Stimulated activated CD8-positive, alpha-beta memory T cell treated with anti-CD3 and anti-CD28 coated beads, Interleukin-4, amount 100 ng/mL, for 4 hours (primary cell): ENCODE measurements at regions not wholly inside any gene's neighbourhood (a gene's known extent, or its start where the extent isn't known, plus 50 kb on each side); places are given as distances from the start of the nearest gene placed in this dataset.

Source experiments
- DNase-seq, 2 donors: peaks; one replicate each; pipeline ENCODE4 v3.0.0-alpha.2; 2020; ENCODE audit warnings: low read depth in 2 of 2, low spot score in 1 of 2

DNA sequence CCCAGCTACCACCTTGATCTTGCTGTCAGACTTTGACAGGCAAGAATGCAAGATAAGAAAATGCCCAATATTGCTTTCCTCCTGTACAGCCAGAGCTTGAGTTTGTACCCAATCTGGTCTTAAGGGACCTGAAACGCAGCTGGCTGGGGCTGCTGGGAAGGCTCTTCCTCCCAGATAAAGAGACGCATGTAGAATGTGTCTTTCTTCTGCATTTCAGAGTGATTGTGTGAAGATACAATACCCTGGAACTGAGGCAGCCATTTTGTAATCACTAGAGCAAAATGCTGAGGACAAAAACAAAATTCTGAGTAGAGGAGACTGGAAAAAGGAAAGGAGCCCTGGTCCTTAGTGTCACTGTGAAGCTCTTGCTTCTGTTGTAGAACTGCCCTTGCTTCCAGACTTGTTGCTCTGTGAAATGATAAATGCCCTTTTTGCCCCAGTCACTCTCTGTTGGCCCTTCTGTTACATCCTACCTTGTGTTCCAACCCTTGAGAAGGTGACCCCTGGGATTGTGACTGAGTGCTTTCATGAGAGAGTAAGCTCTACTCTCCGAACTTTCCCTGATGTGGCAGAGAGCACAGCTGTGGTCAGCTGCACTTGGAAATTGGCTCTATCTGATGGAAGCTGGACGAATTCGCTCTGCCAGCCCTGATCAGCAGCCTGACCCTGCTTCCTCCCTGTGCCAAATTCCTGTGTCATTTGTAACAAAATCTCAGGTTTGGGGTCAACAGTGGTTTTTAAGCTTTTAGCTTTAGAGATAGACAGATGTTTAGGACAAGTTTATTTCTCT lies 137.4 kb upstream of the RBMS1 start:
- no peak for DNase-seq

DNA sequence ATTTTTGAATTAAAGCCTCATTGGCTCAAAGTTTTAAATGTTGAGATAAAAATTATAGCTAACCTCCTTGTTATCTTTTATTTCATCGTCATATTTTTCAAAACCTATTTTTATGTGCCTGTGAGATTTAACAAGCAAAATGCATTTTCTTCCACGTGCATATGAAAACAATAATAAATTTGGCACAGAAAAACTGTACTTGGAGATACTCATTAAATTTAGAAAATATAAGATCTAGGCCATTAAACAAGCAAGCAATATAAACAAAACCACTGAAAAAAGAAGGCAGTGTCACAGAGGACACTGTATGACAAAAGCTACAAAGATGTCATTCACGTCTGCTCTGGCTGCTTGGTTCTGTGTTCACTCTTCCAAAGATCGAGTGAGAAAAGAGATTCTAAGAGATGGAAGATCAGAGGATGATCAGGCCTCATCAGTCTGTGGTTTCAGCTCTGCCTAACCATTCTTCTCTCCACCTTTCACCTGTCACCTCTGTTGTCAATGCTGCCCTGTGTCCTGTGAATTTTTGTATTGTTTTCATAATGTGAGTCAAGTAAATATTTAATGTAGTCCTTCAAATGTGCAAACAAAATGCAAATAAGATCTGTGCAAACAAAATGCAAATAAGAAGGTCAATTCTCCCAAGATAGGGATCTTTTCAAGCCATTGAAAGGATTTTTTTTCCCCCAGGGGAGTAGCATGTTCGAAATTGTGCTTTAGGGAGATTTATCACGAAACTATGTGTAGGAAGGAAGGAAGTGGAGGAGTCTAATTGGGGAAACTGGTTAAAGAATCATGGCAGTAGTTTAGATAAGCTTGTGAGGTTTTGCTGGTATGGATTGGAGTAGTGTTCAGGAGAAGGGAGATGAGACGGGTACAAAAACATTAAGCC lies 138.7 kb upstream of the RBMS1 start:
- no peak for DNase-seq

DNA sequence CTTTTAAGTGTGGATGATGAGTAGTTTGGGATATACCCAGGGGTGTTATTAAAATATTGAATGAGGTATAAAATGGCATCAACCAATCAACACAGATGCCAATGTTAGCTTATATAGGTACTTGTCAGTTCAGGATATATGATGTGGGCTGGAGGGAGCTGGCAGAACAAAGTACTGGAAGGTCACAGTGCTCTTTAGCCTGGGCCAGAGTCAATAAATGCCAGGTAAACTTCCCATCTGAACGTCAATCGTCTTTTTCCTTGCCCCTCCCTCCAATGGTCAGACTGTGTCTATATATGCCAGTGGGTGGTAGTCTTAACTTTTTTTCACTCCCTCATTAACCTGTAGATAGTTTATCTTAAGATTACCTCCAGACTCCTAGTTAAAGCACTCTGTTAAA lies 140.8 kb upstream of the RBMS1 start:
- no peak for DNase-seq

DNA sequence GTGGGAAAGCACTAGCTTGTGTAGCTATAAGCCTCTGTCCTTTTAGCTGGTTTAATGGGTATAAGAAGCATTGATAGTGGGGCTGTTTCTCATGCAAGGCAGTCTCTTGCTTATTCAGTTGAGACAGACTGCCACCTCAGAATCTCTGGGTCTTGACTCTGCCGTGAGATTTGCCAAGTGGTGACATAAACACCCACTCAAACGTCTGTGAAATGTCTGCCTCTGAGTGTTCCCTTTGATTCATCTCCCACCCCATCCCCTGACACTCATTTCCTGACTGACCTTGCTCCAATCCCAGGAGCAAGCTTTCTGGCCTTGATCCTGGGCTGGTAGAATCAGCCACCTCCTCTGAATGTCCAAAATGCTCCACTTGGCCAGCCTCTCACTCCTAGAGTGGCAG lies 141.9 kb upstream of the RBMS1 start:
- no peak for DNase-seq

DNA sequence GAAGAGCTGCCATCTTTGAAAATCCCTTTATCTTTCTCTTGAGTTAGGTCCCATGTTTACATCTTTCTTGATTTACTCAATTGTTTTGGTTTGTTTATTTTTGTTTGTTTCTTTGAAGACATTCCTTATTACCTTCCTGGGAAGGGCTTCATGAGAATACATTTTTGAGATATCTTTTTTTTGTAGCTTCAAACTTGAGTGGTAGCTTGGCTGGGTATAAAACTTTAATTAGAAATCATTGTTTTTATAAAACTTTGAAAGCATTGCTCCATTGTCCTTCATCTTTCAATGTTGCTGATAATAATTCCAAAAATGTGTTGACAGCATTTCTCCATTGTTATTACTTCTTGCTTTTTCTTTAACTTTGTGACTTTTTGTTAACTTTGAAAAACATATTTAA lies 145.9 kb upstream of the RBMS1 start:
- no peak for DNase-seq

DNA sequence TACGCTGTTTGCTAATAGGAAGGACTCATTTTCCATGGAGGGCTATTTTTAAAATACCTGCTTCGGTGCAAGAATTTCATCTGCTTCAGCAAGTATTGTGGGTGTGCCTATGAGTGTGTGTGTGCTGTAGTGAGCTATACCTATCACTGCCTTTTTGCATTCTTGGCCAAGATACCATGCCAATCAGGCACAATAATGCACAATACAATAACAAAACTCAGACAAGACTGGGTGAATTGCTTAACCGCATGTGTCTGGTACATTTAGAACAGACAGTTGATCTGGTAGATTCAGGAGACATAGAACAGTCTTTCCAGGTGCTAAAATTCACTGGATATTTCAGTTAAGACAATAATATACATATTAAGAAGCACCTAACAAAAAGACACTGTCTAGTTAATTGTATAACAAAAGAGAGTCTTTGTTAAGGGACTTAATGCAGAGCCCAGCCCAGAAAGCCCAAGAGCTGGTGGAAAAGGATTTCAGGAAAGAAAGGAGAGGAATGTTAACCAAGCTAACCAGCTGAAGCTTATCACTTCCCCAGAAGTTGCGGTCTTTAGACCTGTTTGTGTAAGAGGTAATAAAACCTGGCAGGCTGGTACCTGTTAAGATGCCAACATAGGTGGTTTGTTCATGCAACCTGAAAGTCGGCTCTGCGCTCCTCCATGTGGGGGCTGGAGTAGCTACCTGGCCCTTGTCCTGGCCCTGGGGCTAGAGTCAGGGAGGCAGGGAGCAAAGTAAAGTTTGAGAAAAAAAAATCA lies 153.3 kb upstream of the RBMS1 start:
- no peak for DNase-seq

DNA sequence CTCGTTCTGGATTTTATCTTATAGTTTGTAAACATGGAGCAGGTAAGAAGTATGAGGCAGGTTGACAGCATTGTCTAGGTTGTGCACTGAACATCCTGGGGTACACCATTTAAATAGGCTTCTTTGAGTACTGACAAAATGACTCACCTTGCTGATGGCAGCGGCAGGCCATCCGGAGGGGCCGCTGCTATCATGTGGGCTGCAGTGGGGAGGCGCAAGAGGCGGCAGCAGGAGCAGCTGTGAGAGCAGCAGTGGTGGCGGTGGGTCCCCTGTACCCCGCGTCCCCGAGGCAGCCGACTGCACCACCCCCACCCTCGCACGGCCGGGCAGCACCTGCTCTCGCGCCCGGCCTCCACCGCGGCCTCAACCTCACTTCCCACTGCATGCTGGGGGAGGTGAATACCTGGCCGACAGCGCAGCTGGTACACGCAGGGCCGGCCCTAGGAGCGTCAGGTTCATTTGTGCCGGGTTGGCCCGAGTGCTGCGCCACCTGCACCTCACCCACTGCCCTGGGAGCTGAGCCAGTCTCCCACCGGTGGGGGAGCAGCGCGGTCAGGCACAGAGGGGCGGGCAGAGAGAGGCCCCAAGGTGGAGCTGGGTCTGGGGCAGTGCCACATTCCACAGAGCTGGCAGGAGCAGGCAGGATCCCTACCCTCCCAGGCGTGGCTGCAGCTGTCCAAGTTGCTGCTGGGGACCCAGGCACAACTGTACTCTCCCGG lies 154.5 kb upstream of the RBMS1 start:
- DNase-seq = no peak

DNA sequence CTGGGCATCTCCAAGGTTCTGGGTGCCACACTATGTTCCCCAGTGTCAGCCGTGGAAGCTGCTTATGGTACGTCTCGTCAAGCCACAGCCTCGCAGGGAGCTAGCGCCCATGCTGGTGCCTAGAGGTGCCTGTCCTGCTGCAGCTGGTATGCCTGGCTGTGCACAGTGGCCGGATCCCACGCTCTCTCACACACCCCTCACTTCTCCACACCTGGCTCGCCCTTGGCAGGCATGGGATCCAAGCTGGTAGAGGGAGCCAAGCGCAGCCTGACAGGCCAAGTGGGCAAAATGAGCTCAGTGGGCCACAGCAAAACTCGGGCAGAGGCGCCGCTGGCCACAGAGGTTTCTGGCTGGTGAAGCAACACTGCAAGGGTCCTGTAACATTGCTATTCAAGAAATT lies 156.1 kb upstream of the RBMS1 start:
- DNase-seq = no peak

DNA sequence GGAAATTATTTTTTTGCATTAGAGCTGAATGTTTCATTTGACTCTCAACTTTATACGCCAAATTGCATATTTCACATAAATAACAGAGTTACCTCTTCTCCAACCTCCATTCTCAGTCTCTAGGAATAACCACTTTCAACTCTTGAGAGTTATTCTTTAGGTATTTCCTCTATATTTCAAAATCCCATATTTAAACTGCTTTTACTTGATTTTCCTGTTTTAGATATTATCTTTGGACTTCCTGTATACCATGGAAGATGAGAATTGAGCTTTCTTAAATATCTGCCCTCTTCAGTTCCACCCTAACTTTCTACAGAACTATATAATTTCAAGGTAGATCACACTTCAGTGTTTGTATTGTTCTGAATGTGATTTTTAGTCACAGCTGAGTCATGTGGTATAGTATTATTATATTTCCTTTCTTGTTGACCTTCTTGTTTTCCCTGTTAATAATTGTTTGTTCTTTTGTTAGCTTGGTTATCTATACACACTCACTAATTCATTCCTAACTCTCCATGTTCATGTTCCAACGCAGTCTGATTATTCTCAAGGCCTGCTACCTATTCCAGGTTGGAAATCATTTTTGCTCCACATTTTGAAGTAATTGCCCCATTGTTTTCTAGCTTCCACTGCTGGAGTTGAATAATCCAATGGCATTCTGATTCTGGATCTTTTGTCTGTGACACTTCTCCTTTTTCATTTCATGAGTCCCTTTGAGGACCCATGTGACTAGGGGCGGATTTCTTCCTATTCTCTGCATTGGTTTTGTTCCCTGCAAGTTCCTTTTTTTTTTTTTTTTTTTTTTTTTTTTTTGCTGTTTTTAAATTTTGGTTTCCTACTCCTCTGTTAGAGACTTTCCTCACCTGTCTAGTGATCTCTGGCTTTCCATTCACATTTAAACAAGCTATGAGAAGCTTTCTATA lies 156.8 kb upstream of the RBMS1 start:
- DNase-seq = no peak

DNA sequence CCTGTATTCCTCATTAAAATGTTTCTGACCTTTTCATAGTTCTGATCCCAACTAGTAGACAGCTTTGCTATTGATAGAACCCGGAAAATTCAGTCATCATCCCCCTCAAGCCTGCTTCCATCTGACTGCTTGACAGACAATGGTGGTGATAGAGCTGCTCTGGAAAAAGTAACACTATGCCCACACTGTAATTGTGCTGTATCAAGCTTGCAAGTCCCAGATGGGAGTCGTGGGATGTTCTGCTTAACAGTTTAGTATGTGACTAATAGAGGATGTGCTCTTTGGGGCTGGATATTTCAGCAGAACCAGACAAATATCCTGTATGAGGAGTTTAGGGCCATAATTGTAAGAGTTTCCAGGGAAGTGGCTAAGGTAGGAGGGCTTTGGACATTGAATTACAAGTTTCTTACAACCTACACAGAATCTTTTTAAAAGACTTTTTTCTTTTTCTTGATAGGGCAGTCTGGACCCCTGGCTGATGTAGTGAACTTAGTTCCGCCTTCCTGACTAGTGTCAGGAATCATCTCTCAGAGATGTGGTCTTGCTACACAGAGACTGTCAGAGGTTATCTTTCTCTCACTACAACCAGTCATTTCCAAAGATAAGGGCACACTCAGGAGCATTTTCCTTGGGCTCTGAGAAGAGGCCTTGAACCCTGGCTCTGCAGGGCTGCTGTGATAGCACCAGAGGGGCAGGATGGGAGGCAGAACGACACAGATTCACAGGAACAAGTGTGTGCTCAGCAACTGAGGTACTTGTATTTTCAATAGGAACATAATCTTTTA lies 158.0 kb upstream of the RBMS1 start:
- DNase-seq = no peak

DNA sequence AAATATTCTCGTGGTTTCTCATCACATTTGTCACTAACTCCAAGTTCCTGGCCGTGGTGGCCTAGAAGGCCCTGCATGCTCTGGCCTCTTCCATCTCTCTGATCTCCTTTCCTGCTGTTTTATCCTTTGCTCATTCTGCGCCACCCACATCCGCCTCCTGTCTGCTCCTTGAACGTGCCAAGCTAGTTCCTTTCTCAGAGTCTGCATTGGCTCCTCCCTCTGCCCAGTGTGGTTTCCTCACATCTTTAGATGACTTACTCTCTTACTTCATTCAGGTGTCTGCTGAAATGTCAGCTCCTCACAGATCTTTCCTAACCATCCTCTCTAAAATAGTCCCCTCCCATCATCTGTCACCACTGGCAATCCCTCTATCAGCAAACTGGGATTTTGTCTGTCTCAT lies 158.6 kb upstream of the RBMS1 start:
- peak; percentile 22 to 27 for DNase-seq

DNA sequence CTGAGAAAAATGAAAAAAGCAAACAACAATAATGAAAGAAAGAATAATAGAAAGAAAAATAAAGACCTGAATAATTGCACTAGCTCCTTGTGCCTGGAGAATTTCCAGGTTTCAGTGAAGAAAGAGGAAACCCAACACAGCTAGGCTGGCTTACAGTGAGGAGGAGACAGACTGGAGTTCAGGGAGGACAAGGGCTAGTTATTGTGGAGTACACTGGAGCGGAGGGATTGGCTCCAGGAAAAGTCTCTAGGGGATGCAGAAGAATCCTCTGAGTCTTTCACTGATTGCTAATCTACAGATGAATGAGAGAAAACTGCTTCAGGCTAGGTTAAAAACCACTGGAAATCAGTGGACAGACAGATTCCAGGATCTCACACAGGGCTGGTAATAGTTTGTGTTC lies 163.6 kb upstream of the RBMS1 start:
- no peak for DNase-seq

DNA sequence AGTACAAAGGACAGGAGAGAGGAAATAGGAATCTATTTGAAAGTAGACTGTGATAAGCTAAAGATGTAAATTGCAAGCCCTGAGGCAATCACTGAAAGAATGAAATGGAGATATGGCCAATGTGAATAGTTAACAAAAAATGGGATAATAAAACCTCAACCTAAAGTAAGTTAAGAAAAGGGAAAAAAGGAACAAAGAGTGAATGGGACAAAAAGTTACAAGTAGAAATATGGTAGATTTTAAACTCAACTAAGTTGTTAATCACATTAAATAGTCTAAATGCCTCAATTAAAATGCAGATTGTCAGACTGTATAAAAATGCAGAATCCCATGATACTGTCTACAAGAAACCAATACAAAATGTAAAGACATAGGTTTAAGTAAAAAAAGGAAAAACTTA lies 165.2 kb upstream of the RBMS1 start:
- no peak for DNase-seq

DNA sequence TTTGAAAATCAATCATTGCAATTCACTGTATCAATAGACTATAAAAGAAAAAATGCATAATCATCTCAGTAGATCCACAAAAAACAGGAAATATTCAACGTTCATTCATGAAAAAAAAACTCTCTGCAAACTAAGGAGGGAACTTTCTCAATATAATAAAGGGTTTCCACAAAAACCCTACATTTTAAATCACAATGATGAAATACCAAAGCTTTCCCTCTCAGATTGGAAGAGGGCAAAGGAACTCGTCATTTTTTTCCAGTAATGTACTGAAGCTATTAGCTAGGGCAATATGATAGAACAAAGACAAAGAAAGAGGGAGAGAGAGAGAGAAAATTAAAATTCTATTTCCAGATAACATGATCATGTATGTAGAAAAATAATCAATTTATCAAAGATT lies 167.1 kb upstream of the RBMS1 start:
- no peak for DNase-seq

DNA sequence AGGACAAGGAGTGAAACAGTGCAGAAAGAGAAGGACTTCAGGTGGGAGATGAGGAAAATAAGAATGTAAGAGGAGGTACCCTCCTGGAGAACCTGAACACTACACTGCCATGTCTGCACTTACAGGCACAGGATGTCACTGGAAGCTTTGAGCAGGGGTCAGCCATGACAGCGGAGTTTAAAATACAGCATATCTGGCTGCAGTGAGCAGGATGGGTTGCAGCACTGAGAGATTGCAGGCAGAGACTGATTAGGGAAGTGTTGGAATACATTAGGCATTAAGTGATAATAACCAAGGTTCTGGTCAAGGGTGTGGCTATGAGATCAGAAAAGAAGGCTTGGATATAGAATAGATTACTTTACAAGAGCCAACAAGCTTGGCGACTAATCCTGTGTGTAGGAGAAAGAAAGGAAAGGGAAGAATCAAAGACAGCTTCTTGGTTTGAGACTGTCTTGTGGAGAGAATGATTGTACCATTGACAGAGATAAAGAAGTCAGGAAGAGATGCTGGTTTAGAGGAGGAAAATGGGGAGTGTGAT lies 171.1 kb upstream of the RBMS1 start:
- no peak for DNase-seq

DNA sequence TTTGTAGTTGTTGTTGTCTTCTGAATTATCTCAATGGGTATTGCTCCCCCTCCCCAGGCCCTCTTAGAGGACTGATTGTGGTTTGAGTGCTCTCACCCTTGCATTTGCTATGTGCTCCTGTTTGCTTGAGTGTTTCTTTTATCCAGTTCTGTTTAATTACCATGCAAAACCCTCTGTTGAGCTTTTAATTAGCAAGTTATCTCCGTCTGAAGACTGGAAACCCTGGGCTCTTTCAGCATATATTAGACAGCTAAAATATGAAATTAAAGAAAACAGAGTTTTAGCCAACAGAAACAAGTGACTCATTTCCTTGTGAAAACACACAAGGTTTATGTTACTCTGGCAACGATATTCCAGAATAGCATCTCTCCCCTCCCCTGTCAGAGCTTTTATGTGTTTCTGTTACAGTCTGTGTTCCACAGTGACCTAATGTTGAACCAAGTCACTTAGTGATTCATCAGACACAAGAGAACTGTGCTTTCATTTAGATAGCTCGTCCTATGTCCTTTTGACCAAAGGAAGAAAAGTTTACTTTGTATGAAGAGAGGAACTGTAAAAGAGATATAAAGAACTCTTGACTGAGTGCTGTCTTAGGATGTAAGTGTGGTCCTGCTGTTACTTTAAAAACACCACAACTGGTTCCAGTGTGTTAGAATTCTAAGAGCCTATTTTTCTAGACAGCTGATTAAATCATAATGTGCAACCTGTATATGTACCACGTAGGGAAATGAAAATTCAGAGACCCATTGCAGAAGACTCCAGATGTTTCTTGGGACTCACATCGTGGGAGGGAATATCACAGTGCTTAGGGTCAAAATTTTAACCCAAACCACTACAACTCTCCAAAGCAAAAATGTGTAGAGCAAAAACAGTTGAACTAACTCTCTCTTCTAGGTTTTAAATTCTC lies 172.8 kb upstream of the RBMS1 start:
- no peak for DNase-seq

DNA sequence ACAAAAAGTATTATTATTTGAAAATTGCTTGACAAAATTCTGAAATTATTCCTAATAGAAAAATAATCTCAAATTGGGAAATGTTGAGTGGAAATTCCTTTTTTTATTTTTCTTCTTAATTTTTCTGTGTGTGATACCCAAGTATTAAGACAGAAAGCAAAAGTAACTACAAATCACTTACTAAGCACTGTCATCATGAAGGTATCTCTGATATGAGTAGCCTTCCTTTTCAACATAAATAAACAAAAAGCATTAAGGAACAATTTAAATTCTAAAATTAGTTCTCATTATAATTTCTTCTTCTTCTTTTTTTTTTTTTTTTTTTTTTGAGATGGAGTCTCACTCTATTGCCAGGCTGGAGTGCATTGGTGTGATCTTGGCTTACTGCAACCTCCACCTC lies 174.2 kb upstream of the RBMS1 start:
- no peak for DNase-seq

DNA sequence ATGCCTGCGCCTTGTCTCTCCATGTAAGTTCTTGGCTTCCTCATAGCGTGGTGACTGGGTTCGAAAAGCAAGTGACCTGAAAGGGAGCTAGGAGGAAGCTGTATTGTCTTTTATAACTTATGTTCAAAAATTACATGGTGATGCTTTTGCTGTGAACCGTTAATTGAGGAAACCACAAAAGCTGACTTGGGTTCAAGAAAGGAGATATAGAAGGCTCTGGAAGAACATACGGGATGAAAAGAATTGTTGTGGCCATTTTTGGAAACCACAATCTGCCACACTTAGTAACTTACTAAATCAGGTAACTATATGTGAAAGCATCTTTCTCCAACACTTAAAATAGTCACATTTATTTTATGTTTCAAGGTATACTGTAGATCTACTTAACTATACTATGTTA lies 177.0 kb upstream of the RBMS1 start:
- no peak for DNase-seq
